ENCODE measurements at regions not wholly inside any gene's neighbourhood (a gene's known extent, or its start where the extent isn't known, plus 50 kb on each side); places are given as distances from the start of the nearest gene placed in this dataset.

DNA sequence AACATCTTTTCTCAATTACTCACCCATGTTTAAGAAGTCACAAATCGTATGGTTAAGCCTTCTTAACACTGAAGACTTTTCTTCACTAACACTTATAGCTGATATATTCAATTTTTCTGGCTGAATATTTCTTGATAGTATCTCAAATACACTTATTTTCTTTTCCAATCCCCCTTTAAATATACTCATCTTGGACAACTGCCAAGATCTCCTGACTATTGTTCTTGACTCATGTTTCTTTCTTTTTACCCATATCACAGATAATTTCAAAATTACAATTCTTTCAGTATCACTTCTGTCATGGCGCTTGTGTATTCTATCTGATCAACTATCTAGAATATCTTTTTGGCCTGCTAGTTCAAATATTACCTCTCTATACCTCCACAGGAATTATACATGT is 954.3 kb upstream of the ACVR2A start:
- no peak for DNase-seq (ENCODE audit: low read depth)
- TF ChIP-seq, protein P1, sequence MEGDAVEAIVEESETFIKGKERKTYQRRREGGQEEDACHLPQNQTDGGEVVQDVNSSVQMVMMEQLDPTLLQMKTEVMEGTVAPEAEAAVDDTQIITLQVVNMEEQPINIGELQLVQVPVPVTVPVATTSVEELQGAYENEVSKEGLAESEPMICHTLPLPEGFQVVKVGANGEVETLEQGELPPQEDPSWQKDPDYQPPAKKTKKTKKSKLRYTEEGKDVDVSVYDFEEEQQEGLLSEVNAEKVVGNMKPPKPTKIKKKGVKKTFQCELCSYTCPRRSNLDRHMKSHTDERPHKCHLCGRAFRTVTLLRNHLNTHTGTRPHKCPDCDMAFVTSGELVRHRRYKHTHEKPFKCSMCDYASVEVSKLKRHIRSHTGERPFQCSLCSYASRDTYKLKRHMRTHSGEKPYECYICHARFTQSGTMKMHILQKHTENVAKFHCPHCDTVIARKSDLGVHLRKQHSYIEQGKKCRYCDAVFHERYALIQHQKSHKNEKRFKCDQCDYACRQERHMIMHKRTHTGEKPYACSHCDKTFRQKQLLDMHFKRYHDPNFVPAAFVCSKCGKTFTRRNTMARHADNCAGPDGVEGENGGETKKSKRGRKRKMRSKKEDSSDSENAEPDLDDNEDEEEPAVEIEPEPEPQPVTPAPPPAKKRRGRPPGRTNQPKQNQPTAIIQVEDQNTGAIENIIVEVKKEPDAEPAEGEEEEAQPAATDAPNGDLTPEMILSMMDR (IDR thresholded peaks at IDR 0.05; ENCODE audit: control insufficient read depth, extremely low read depth, insufficient read depth), result no peak
- no peak overlapping the region for H3K4me3 ChIP-seq (ENCODE audit: low read depth, low read length)

DNA sequence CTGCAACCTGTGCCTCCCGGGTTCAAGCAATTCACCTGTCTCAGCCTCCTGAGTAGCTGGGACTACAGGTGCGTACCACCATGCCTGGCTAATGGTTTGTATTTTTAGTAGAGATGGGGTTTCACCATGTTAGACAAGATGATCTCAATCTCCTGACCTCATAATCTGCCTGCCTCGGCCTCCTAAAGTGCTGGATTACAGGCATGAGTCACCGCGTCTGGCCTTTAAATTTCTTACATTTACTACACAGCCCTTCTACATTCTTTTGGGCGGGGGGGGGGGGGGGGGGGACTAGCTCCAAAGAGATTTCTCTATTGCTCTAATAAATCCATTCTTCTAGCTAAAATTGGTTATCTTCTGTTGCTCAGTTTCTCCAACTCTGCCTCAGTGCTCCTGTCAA is 964.9 kb upstream of the ACVR2A start:
- no peak for DNase-seq (ENCODE audit: low read depth)
- H3K4me3 ChIP-seq (ENCODE audit: low read depth, low read length), result no peak overlapping the region
- TF ChIP-seq, protein P1 (IDR thresholded peaks at IDR 0.05; ENCODE audit: control insufficient read depth, extremely low read depth, insufficient read depth), result no peak

DNA sequence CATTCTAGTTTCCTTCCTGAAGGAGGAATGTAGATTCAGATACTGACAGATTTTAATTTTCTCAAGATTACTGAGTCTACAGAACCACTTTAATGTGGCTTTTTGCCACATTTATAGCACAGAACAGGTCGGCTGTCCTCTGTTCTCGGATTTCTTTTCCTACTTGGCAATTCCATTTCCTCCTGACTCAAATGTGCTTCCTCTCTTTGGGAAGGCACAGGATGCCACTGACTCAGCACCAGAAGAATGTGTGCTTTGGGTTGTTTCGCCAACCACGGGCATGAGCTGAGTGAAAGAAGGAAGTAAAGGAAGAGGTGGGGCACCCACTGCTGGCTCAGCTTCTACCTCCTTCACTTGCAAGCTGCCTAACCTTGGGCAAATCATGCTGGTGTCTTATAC is 970.6 kb upstream of the ACVR2A start:
- TF ChIP-seq, protein P1 (IDR thresholded peaks at IDR 0.05; ENCODE audit: control insufficient read depth, extremely low read depth, insufficient read depth), result no peak
- no peak for DNase-seq (ENCODE audit: low read depth)

DNA sequence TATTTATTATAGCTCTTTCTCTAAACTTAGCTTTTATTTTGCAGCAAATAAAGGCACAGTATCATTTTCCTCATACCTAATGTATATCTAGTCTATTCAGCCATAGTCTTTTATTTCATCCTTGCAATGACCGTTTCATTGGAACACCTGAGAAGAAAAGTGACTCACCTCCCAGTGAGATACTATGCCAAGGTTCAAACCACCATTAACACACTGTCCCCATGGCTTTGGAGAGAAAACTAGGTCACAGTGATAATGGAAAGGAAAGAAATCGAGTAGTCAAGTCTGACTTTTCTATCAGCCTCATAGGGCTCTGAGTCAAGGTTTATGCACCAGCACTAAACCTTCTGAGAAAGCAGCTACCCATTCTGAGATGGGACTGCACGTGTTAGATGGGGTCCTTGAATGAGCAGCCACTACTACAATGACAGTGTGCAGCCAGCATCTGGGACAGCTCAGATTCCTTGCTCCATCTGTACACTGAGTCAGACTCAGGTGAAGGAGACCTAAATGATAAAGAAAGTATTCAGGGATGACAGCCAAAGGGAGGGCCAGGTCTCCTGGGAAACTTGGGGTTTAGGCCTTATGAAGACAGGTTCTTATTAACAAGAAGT is 971.1 kb upstream of the ACVR2A start:
- no peak overlapping the region for H3K4me3 ChIP-seq (ENCODE audit: low read depth, low read length)
- no peak for DNase-seq (ENCODE audit: low read depth)
- TF ChIP-seq, protein P1 (IDR thresholded peaks at IDR 0.05; ENCODE audit: control insufficient read depth, extremely low read depth, insufficient read depth), result no peak

More for the DNA sequence above, 970.6 kb upstream of the ACVR2A start:
- H3K4me3 ChIP-seq (ENCODE audit: low read depth, low read length), result no peak overlapping the region

DNA sequence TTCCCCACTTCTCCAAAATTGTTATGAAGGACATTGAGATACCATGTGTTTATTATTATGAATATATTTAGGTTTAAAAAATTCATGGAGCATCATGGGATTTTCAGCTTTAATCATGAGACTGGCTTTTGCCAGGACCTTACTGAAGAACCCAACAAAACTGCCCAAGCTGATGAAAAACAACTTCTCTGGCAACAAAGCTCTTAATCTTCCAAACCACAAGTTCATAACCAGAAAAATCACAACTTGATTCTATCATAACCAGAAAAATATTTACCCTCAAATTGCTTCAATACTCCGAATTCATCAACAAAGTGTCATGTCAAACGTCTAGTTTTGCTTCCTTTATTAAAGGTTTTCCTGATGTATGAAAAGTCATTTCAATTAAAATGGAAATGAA is 971.8 kb upstream of the ACVR2A start:
- no peak overlapping the region for H3K4me3 ChIP-seq (ENCODE audit: low read depth, low read length)
- no peak for DNase-seq (ENCODE audit: low read depth)
- TF ChIP-seq, protein P1 (IDR thresholded peaks at IDR 0.05; ENCODE audit: control insufficient read depth, extremely low read depth, insufficient read depth), result no peak

DNA sequence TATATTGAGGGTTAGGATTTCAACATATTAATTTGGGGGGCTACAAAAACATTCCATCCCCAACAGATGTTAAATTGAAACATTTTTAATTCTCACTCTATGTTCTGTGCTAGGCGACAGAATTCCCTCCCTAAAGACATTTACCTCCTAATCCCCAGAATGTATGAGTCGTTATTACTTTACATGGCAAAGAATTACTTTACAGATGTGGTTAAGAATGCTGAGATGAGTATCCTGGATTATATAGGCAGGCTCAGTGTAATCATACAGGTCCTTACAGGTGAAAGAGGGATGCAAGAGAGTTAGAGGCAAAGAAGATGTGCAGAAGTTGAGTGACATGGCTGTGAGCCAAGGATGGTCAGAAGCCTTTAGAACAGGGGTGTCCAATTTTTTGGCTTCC is 974.1 kb upstream of the ACVR2A start:
- no peak overlapping the region for H3K4me3 ChIP-seq (ENCODE audit: low read depth, low read length)

More for the DNA sequence above, 974.1 kb upstream of the ACVR2A start:
- DNase-seq (ENCODE audit: low read depth), result no peak
- TF ChIP-seq, protein P1 (IDR thresholded peaks at IDR 0.05; ENCODE audit: control insufficient read depth, extremely low read depth, insufficient read depth), result no peak
